AG20443 (cell line): ENCODE measurements at regions not wholly inside any gene's neighbourhood (a gene's known extent, or its start where the extent isn't known, plus 50 kb on each side); places are given as distances from the start of the nearest gene placed in this dataset.

Source experiments
- DNase-seq: peaks from one replicate; pipeline ENCODE4 v3.0.0; 2012; ENCODE audit warnings: low spot score, mixed read lengths

- DNase-seq = no peak
Observed at GRCh38 chr6:25066593-25066992, 130.8 kb upstream of the RIPOR2 start.

- DNase-seq = no peak
Observed at GRCh38 chr6:25068866-25069265, 133.1 kb upstream of the RIPOR2 start.

DNA sequence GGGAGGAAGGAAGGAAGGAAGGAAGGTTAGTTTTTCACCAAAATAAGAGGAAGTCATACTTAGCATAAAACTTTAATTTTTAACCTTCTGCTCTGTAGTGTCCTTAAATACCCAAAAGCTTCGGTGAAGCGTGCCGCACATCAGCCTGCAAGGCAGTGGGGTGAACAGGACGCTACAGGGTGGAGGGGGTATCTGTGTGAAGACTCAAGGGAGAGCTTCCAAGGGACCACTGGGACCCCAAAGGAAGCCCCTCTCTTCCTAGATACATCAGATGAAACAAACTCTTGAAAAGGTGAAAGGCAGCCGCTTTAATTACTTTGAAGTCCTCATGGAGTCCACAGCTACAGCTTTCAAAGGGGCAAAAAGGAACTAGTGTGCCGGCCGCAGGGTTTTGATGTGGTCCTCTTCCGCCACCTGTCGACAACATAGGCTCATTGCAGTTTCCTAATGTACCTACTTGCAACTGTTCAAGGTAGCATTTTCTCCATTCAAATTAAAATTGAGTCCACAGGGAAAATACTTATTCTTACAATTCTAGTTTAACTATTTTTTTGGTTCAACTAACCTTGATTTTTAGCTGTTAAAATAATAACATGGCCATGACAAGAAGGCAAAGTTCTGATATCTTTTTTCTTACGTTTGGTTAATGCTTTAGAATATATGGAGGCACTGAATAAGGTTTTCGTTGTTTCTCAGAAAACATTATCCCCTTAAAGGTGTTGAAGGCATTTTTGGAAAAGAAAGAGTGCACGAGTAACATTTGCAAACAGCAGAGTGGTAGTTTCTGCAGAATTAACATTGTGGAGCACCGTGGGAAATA lies 135.0 kb upstream of the RIPOR2 start:
- DNase-seq = peak; percentile 82

DNA sequence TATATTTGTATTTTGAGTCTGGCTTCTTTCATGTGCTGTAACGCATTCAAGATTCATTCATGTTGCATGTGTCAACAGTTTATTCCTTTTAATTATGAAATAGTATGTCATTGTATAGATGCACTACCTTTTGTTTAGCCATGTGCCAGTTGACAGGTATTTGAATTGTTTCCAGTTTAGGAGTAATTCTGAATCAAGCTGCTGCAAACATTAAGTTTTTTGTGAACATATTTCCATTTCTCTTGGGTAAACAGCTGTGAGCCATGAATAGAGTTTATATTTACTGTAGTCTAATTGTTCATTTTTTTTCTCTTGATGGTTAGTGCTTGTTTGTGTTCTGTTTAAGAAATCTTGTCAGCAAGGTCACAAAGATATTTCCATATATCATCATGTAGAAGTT lies 142.4 kb upstream of the RIPOR2 start:
- DNase-seq = no peak

GRCh38 chr6:25083784-25084507 lies 148.2 kb upstream of the RIPOR2 start:
- no peak for DNase-seq

GRCh38 chr6:25084508-25084833 lies 148.7 kb upstream of the RIPOR2 start:
- DNase-seq = no peak

- no peak for DNase-seq
Observed at GRCh38 chr6:25085756-25086155, 150.0 kb upstream of the RIPOR2 start.

- DNase-seq = no peak
Observed at GRCh38 chr6:25086500-25087091, 150.8 kb upstream of the RIPOR2 start.

DNA sequence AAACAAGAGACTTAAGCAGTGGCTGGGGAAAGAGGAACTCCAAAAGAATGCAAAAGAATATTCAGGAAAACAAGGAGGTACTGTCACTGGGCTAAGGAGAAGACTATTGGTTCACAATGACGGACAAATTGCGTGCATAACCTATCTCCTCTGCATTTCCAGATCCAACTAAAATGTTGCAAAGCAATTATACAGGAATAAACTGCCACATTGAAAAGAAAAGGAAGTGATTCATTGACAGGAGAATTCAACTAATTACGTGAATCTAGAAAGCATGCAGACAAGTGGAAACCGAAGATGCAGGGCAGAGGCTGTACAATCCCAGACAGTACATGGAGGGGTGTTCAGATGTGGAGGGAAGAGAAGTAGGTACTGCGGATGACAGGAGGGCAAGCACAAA lies 152.8 kb upstream of the RIPOR2 start:
- no peak for DNase-seq

DNA sequence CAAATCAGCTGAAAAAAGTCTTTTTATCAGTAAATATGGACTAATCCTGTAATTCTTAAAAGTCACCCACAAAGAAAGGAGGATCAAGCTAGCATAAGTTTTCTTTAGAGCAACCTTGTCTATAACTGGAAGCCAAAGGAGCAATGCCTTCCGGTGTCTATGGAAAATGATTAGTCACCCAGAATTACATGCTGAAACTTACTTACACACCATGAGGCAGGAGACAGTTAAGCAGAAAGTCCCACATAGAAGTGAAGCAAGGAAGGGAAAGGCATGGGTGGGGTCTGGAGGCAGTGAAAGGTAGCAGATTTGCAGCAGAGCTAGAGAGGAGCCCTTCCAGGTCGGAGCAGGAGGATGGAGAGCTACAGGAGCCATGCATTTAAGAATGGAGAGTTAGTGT lies 153.7 kb upstream of the RIPOR2 start:
- DNase-seq = no peak

GRCh38 chr6:25094726-25095125 lies 159.0 kb upstream of the RIPOR2 start:
- DNase-seq = no peak

- no peak for DNase-seq
Observed at GRCh38 chr6:25100288-25100687, 164.5 kb upstream of the RIPOR2 start.

DNA sequence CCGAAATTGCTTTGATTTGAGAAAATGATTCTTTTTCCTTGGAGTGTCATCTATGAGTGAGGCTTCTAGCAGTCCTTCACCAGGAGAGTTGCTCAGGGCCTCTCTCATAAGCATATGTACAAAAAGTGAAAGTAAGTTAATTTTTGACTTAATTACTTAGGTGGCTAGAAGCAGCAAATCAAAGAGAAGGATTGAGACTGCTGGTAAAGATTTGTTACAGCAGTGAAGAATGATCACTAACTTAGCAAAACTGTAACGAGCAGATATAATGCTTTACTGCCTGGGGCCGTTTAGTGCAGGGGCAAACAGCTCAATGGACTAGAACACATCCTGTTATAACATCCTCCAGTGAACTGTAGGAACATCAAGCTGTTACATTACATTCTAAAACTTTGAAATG lies 167.8 kb upstream of the RIPOR2 start:
- no peak for DNase-seq

GRCh38 chr6:25105070-25105925 lies 169.5 kb upstream of the RIPOR2 start:
- no peak for DNase-seq

DNA sequence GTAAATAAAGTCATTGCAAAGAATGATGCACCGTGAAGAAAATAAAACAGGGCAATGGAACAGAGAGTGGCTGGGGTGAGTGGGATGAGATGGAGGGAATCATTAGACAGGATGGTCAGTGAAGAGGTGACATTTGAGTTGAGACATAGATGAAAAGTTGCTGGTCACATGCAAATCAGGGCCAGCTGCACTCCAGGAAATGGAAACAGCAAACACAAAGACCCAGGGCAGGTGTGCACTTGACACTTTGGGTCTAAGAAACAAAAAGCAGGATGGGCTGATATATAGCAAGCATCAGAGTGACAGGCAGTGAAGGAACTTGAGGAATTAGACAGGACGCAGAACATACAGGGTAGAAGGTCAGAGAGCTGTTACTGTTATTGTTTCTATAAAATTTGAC lies 171.5 kb upstream of the RIPOR2 start:
- no peak for DNase-seq

DNA sequence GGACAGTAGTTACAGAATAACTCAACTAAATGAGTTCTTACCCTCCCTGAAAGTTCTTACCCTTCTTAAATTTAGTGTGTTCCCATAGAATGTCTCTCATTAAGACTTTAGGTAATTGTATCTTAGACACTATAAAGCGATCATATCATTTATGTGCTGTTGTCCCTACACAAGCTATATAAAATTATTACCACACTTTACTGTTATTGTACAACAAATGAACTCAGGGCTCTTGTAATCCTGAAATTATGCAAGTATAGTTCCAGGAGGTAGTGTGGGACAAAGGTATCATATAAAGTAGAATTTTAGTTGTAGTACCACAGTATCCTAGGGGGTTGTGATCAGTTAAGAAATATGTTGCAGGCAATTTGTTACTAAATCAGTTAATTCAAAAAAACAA lies 167.4 kb upstream of the CARMIL1 start:
- DNase-seq = no peak

DNA sequence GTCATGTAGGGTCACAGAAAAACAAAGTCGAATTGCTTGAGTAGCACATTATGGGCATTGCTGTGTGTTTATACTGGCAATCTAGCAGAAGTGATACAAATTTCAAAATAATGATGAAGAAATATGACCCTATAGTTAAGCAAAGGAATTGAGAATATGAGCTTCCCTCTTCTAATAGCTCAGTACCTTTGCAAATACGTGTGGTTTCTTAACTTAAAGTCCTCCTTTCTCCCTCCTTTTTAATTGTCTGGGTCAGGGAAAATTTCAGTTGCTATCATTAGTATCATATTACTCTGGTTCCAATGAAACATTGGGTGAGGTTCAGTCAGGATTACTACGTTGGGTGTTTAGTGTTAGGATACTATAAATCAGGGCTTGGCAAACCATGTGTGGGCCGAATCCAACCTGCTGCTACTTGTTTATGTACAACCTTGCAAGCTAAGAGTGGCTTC lies 166.8 kb upstream of the CARMIL1 start:
- DNase-seq = no peak

GRCh38 chr6:25113436-25113835 lies 165.7 kb upstream of the CARMIL1 start:
- DNase-seq = no peak

DNA sequence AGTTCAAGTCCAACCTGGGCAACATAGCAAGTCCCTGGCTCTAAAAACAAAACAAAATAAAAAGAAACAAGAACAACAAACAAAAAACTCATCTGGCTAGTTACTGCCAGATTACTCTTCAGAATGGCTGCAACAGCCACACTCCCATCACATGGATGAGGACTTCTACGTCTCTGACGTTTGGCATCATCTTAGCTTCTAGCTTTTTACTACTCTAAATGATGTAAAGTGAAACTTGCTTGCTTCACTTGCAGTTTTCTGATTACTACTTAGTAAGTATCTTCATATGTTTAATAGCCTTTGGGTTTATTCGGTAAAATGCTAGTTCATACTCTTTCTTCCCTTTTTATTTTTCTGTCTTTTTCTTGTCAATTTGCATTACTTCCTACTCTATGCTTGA lies 161.1 kb upstream of the CARMIL1 start:
- DNase-seq = no peak

- no peak for DNase-seq
Observed at GRCh38 chr6:25121186-25121585, 158.0 kb upstream of the CARMIL1 start.

GRCh38 chr6:25122001-25122400 lies 157.2 kb upstream of the CARMIL1 start:
- peak; percentile 66 for DNase-seq

DNA sequence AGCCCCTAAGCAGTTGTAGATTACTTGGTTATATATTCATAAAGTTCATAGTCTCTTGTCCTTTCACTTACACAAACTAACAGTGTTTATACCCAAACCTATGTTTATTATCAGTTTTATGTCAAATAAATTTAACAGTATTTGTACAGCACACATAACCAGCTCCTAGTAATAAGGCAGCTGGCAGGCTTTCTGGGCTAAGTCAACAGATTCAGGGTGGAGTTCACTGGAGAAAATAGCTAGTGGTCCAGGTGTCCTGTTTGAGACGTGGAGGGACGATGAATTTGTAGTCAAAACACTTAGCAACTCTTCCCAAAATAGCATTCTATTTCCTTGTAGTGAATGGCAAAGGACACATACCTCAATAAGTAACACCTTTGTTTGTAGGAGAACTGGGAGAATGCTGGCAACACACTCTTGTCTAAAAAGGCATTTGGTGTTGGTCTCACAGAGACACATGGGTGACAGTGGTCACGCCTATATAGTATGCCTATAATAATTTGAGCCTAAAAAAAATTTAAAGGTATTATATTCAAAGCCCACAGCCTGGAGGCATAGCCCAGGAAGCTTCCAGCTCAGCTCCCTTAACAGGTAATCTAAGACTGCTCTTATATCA lies 156.4 kb upstream of the CARMIL1 start:
- DNase-seq = no peak
